Pancreas (tissue), 10 donors: ENCODE measurements at regions not wholly inside any gene's neighbourhood (a gene's known extent, or its start where the extent isn't known, plus 50 kb on each side); places are given as distances from the start of the nearest gene placed in this dataset.

Experiments used
- ATAC-seq, 4 donors: fragments of 200-7000 bp; cut with Tn5 transposase; one replicate each; pipeline versions ENCODE4 v1.8.0 to v1.9.1; 2020; ENCODE audit warnings: mild to moderate bottlenecking in 4 of 4, moderate library complexity in 4 of 4
- DNase-seq, 6 donors: peaks; one replicate each; pipeline ENCODE4 v3.0.0-alpha.2; 2020
- FAIRE-seq: peaks from 2 replicates; lab custom pipeline; 2012; peaks lifted over from hg19 to GRCh38; lab: Jason Lieb, UNC
- H3K27ac ChIP-seq, 4 donors: fragments of 200-600 bp; sonication (generic); 1 replicate in 3 of 4; 2 replicates in 1 of 4; pipeline versions ENCODE4 v1.5.0 to v1.8.0; 2020
- H3K27me3 ChIP-seq, 4 donors: fragments of 200-600 bp; one replicate each; pipeline ENCODE4 v1.8.0; 2021
- H3K36me3 ChIP-seq, 3 donors: fragments of 200-600 bp; sonication (generic) in 1 of 3; one replicate each; pipeline versions ENCODE4 v1.5.0 to v1.8.0; 2020 to 2021
- H3K4me1 ChIP-seq, 3 donors: fragments of 200-600 bp; one replicate each; pipeline ENCODE4 v1.8.0; 2021
- H3K4me3 ChIP-seq, 4 donors: fragments of 200-600 bp; sonication (generic) in 2 of 4; one replicate each; pipeline versions ENCODE4 v1.5.0 to v1.8.0; 2020 to 2021
- H3K9me3 ChIP-seq, 4 donors: fragments of 200-600 bp; one replicate each; pipeline ENCODE4 v1.8.0; 2021
- WGBS, 2 donors: extraction: QIAGEN DNeasy Blood & Tissue Kit; methylation state at CpG; one replicate each; pipeline ENCODE4 v1.1.7; 2013; 5-methylcytosine and 5-hydroxymethylcytosine counted together
- intact Hi-C, 3 donors: fragments of 100-400 bp; cut with DNase I; formaldehyde crosslinking; loops; one replicate each; pipeline versions ENCODE4 v1.11.1 to v1.14.2; 2022
- TF ChIP-seq, protein P1 (sequence below), 4 donors: fragments of 200-600 bp; sonication (generic) in 3 of 4; IDR thresholded peaks; one replicate each; pipeline versions ENCODE4 v1.5.0 to v1.8.0; 2021; ENCODE audit warnings: antibody characterized with exemption in 4 of 4
- donor health status: healthy with polysubstance abuse.
- donor health status: DM: no; HTN: no; CAD: no; lungs with moderate emphysema.
- donor health status: DM: no; HTN: no; CAD: no.
- donor health status: control.
- donor health status: control.
- donor health status: Bipolar disorder and iron deficiency.
- donor health status: DM: yes; HTN: yes; CAD: no.
- donor health status: DM: no; HTN: no; CAD: no.
- donor health status: DM: no; HTN: no; CAD: no.
- donor health status: DM: yes; HTN: yes; CAD: no.

- no peaks in the 10 kb centered on the region for H3K4me1 ChIP-seq
- H3K4me3 ChIP-seq = no peak overlapping the region
- 54 to 80% methylated on average over 3 of the region's 3 CpGs for WGBS, 2 donors
- no peaks in the 10 kb centered on the region for H3K27me3 ChIP-seq
- ATAC-seq (no peak), FAIRE-seq (no peak), DNase-seq (no peak)
- intact Hi-C loops = no loop called here
- no peaks in the 10 kb centered on the region for H3K9me3 ChIP-seq
- H3K27ac ChIP-seq = no peak overlapping the region
- TF ChIP-seq, protein P1, sequence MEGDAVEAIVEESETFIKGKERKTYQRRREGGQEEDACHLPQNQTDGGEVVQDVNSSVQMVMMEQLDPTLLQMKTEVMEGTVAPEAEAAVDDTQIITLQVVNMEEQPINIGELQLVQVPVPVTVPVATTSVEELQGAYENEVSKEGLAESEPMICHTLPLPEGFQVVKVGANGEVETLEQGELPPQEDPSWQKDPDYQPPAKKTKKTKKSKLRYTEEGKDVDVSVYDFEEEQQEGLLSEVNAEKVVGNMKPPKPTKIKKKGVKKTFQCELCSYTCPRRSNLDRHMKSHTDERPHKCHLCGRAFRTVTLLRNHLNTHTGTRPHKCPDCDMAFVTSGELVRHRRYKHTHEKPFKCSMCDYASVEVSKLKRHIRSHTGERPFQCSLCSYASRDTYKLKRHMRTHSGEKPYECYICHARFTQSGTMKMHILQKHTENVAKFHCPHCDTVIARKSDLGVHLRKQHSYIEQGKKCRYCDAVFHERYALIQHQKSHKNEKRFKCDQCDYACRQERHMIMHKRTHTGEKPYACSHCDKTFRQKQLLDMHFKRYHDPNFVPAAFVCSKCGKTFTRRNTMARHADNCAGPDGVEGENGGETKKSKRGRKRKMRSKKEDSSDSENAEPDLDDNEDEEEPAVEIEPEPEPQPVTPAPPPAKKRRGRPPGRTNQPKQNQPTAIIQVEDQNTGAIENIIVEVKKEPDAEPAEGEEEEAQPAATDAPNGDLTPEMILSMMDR (IDR thresholded peaks at IDR 0.05) = no peak
- H3K36me3 ChIP-seq = no peaks in the 10 kb centered on the region
These were observed 1081.4 kb downstream of the FAT4 start for GRCh38 chr4:126396121-126396520.

GRCh38 chr4:126396703-126397102 lies 1081.9 kb downstream of the FAT4 start:
- no peaks in the 10 kb centered on the region for H3K36me3 ChIP-seq
- no peak overlapping the region for H3K27ac ChIP-seq
- H3K4me1 ChIP-seq = no peaks in the 10 kb centered on the region
- TF ChIP-seq, protein P1 (IDR thresholded peaks at IDR 0.05) = no peak
- H3K9me3 ChIP-seq = no peaks in the 10 kb centered on the region
- no peak for ATAC-seq
- H3K27me3 ChIP-seq = no peaks in the 10 kb centered on the region
- intact Hi-C loops = no loop called here
- no peak for FAIRE-seq
- 82 to 91% methylated on average over 1 of the region's 1 CpG for WGBS, 2 donors
- no peak for DNase-seq
- no peak overlapping the region for H3K4me3 ChIP-seq

- FAIRE-seq = no peak
- Histone ChIP-seq H3K27me3 (no peaks in the 10 kb centered on the region), H3K9me3 (no peaks in the 10 kb centered on the region), H3K4me3 (no peak overlapping the region), H3K4me1 (no peaks in the 10 kb centered on the region), H3K36me3 (no peaks in the 10 kb centered on the region), H3K27ac (no peak overlapping the region)
- intact Hi-C loops = no loop called here
- TF ChIP-seq, protein P1 (IDR thresholded peaks at IDR 0.05) = no peak
- no peak for ATAC-seq
- no peak for DNase-seq
- 51 to 67% methylated on average over 1 of the region's 1 CpG for WGBS, 2 donors
These were observed 1089.8 kb downstream of the FAT4 start for GRCh38 chr4:126404549-126404948.

GRCh38 chr4:126405369-126405982 lies 1090.7 kb downstream of the FAT4 start:
- no peak overlapping the region for H3K4me3 ChIP-seq
- ATAC-seq = no peak
- no peak overlapping the region for H3K27ac ChIP-seq
- H3K27me3 ChIP-seq = no peaks in the 10 kb centered on the region
- H3K4me1 ChIP-seq = no peaks in the 10 kb centered on the region
- H3K9me3 ChIP-seq = no peaks in the 10 kb centered on the region
- TF ChIP-seq, protein P1 (IDR thresholded peaks at IDR 0.05) = no peak
- no peak for DNase-seq
- WGBS, 2 donors = 46 to 52% methylated on average over 2 of the region's 2 CpGs
- no peak for FAIRE-seq
- no peaks in the 10 kb centered on the region for H3K36me3 ChIP-seq
- intact Hi-C loops = no loop called here

DNA sequence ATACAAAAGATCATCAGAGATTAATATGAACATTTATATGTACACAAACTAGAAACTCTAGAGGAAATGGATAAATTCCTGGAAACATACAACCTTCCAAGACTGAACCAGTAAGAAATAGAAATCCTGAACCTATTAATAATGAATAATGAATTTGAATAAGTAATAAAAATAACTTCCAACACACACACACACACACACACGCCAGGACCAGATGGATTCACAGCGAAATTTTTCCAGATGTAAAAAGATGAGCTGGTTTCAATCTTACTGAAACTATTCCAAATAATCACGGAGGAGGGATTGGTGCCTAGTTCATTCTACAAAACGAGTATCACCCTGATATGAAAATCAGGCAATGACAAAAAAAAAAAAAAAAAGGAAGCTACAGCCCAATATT lies 1095.0 kb downstream of the FAT4 start:
- TF ChIP-seq, protein P1 (IDR thresholded peaks at IDR 0.05) = no peak
- intact Hi-C loops = no loop called here
- FAIRE-seq (no peak), ATAC-seq (no peak), DNase-seq (no peak)
- no peaks in the 10 kb centered on the region for H3K4me1 ChIP-seq
- H3K36me3 ChIP-seq = no peaks in the 10 kb centered on the region
- H3K4me3 ChIP-seq = no peak overlapping the region
- 40 to 59% methylated on average over 4 of the region's 4 CpGs for WGBS, 2 donors
- H3K27me3 ChIP-seq = no peaks in the 10 kb centered on the region
- no peak overlapping the region for H3K27ac ChIP-seq
- H3K9me3 ChIP-seq = no peaks in the 10 kb centered on the region
